ENCODE measurements at regions not wholly inside any gene's neighbourhood (a gene's known extent, or its start where the extent isn't known, plus 50 kb on each side); places are given as distances from the start of the nearest gene placed in this dataset.

GRCh38 chr3:18782191-18782590 lies 357.1 kb upstream of the SATB1 start:
- H3K4me1 ChIP-seq = no peaks in the 10 kb centered on the region
- H3K36me3 ChIP-seq = no peaks in the 10 kb centered on the region
- DNase-seq = no peak
- TF ChIP-seq CTCF (IDR thresholded peaks at IDR 0.05) (no peak), POLR2A (IDR thresholded peaks at IDR 0.05) (no peak)
- H3K9me3 ChIP-seq = no peaks in the 10 kb centered on the region
- H3K27me3 ChIP-seq = no peaks in the 10 kb centered on the region
- H3K27ac ChIP-seq = no peak overlapping the region
- no peak overlapping the region for H3K4me3 ChIP-seq

- no peaks in the 10 kb centered on the region for H3K9me3 ChIP-seq
- H3K27me3 ChIP-seq = no peaks in the 10 kb centered on the region
- H3K27ac ChIP-seq = no peak overlapping the region
- TF ChIP-seq CTCF (IDR thresholded peaks at IDR 0.05) (no peak), POLR2A (IDR thresholded peaks at IDR 0.05) (no peak)
- H3K36me3 ChIP-seq = no peaks in the 10 kb centered on the region
- no peak overlapping the region for H3K4me3 ChIP-seq
- no peak for DNase-seq
- H3K4me1 ChIP-seq = no peaks in the 10 kb centered on the region
Measured at GRCh38 chr3:18780959-18781358, 355.8 kb upstream of the SATB1 start.

- Histone ChIP-seq H3K27ac (no peak overlapping the region), H3K9me3 (no peaks in the 10 kb centered on the region), H3K36me3 (no peaks in the 10 kb centered on the region), H3K4me1 (no peaks in the 10 kb centered on the region), H3K27me3 (no peaks in the 10 kb centered on the region), H3K4me3 (no peak overlapping the region)
- no peak for DNase-seq
- no peak for TF ChIP-seq CTCF (IDR thresholded peaks at IDR 0.05)
- no peak for TF ChIP-seq POLR2A (IDR thresholded peaks at IDR 0.05)
Measured at GRCh38 chr3:18779704-18780103, 354.6 kb upstream of the SATB1 start.

GRCh38 chr3:18778598-18778997 lies 353.5 kb upstream of the SATB1 start:
- Histone ChIP-seq H3K4me3 (no peak overlapping the region), H3K4me1 (no peaks in the 10 kb centered on the region), H3K27me3 (no peaks in the 10 kb centered on the region), H3K9me3 (no peaks in the 10 kb centered on the region), H3K36me3 (no peaks in the 10 kb centered on the region), H3K27ac (no peak overlapping the region)
- no peak for DNase-seq
- TF ChIP-seq CTCF (IDR thresholded peaks at IDR 0.05) = no peak
- TF ChIP-seq POLR2A (IDR thresholded peaks at IDR 0.05) = no peak

- no peak for TF ChIP-seq CTCF (IDR thresholded peaks at IDR 0.05)
- TF ChIP-seq POLR2A (IDR thresholded peaks at IDR 0.05) = no peak
- DNase-seq = no peak
- Histone ChIP-seq H3K27me3 (no peaks in the 10 kb centered on the region), H3K36me3 (no peaks in the 10 kb centered on the region), H3K9me3 (no peaks in the 10 kb centered on the region), H3K4me1 (no peaks in the 10 kb centered on the region), H3K4me3 (no peak overlapping the region), H3K27ac (no peak overlapping the region)
Measured at GRCh38 chr3:18778094-18778493, 353.0 kb upstream of the SATB1 start.

GRCh38 chr3:18775501-18775900 lies 350.4 kb upstream of the SATB1 start:
- no peaks in the 10 kb centered on the region for H3K9me3 ChIP-seq

More at GRCh38 chr3:18775501-18775900, 350.4 kb upstream of the SATB1 start:
- H3K4me3 ChIP-seq = no peak overlapping the region
- no peaks in the 10 kb centered on the region for H3K27me3 ChIP-seq
- no peaks in the 10 kb centered on the region for H3K4me1 ChIP-seq
- TF ChIP-seq POLR2A (IDR thresholded peaks at IDR 0.05) (no peak), CTCF (IDR thresholded peaks at IDR 0.05) (no peak)
- H3K27ac ChIP-seq = no peak overlapping the region
- H3K36me3 ChIP-seq = no peaks in the 10 kb centered on the region
- DNase-seq = no peak

Measured in Peyer's patch (tissue), 4 donors.